ENCODE measurements at regions not wholly inside any gene's neighbourhood (a gene's known extent, or its start where the extent isn't known, plus 50 kb on each side); places are given as distances from the start of the nearest gene placed in this dataset.

GRCh38 chr13:75960538-75960994 lies 324.4 kb downstream of the LMO7 start:
- ChIA-PET CTCF (interaction anchor here (1.7 kb wide), 1 partner anchor 11 kb away, joined by 4 read pairs; no protein-coding TSS in a partner anchor), POLR2A (no interaction called here)
- no peak overlapping the region for H3K9ac ChIP-seq
- H3K79me2 ChIP-seq (ENCODE audit: insufficient read depth), result no peaks in the 10 kb centered on the region
- TF ChIP-seq YY1 (IDR thresholded peaks at IDR 0.05; ENCODE audit: low read depth) (no peak), FOXM1 (IDR thresholded peaks at IDR 0.05; ENCODE audit: low read depth) (no peak), SMC3 (IDR thresholded peaks at IDR 0.05; ENCODE audit: low read depth, low read length) (no peak), SIN3A (IDR thresholded peaks at IDR 0.05; ENCODE audit: borderline replicate concordance, low read depth, low read length) (no peak), EP300 (IDR thresholded peaks at IDR 0.05; ENCODE audit: borderline replicate concordance in 1 of 2, low read depth in 1 of 2, low read length in 1 of 2) (no peak), MXI1 (IDR thresholded peaks at IDR 0.05; ENCODE audit: low read depth, low read length) (no peak), EZH2phosphoT487 (IDR thresholded peaks at IDR 0.05; ENCODE audit: borderline replicate concordance, low read depth) (no peak), MEF2A (IDR thresholded peaks at IDR 0.05; ENCODE audit: borderline replicate concordance, low read depth) (no peak), TAF1 (IDR thresholded peaks at IDR 0.05; ENCODE audit: borderline replicate concordance, low read depth, low read length) (no peak), GATA2 (CRISPR knock-in tag; IDR thresholded peaks at IDR 0.05) (no peak), PBX3 (IDR thresholded peaks at IDR 0.05) (no peak), TCF12 (IDR thresholded peaks at IDR 0.05) (no peak), JUND (IDR thresholded peaks at IDR 0.05) (no peak), NFIC (IDR thresholded peaks at IDR 0.05; ENCODE audit: borderline replicate concordance) (no peak), ELF1 (IDR thresholded peaks at IDR 0.05) (no peak), NRF1 (IDR thresholded peaks at IDR 0.05; ENCODE audit: low read depth, low read length) (no peak), GABPA (IDR thresholded peaks at IDR 0.05; ENCODE audit: low read depth) (no peak)
- TF ChIP-seq, protein P1, sequence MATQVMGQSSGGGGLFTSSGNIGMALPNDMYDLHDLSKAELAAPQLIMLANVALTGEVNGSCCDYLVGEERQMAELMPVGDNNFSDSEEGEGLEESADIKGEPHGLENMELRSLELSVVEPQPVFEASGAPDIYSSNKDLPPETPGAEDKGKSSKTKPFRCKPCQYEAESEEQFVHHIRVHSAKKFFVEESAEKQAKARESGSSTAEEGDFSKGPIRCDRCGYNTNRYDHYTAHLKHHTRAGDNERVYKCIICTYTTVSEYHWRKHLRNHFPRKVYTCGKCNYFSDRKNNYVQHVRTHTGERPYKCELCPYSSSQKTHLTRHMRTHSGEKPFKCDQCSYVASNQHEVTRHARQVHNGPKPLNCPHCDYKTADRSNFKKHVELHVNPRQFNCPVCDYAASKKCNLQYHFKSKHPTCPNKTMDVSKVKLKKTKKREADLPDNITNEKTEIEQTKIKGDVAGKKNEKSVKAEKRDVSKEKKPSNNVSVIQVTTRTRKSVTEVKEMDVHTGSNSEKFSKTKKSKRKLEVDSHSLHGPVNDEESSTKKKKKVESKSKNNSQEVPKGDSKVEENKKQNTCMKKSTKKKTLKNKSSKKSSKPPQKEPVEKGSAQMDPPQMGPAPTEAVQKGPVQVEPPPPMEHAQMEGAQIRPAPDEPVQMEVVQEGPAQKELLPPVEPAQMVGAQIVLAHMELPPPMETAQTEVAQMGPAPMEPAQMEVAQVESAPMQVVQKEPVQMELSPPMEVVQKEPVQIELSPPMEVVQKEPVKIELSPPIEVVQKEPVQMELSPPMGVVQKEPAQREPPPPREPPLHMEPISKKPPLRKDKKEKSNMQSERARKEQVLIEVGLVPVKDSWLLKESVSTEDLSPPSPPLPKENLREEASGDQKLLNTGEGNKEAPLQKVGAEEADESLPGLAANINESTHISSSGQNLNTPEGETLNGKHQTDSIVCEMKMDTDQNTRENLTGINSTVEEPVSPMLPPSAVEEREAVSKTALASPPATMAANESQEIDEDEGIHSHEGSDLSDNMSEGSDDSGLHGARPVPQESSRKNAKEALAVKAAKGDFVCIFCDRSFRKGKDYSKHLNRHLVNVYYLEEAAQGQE (IDR thresholded peaks at IDR 0.05; ENCODE audit: low read depth, low read length), result no peak
- TF ChIP-seq, protein P2, sequence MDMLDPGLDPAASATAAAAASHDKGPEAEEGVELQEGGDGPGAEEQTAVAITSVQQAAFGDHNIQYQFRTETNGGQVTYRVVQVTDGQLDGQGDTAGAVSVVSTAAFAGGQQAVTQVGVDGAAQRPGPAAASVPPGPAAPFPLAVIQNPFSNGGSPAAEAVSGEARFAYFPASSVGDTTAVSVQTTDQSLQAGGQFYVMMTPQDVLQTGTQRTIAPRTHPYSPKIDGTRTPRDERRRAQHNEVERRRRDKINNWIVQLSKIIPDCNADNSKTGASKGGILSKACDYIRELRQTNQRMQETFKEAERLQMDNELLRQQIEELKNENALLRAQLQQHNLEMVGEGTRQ (IDR thresholded peaks at IDR 0.05; ENCODE audit: borderline replicate concordance, low read depth, low read length), result no peak
- 10% methylated on average over 1 of the region's 1 CpG for WGBS (ENCODE audit: low lambda C conversion rate)
- no peaks in the 10 kb centered on the region for H3K4me1 ChIP-seq (ENCODE audit: control insufficient read depth in 1 of 2, insufficient read depth in 2 of 2, low read depth in 1 of 2, low read length in 1 of 2)
- H3K27ac ChIP-seq (ENCODE audit: low read depth in 2 of 2, low read length in 1 of 2), result no peak overlapping the region
- H3K4me2 ChIP-seq, result no peak overlapping the region
- no peaks in the 10 kb centered on the region for H3K27me3 ChIP-seq (ENCODE audit: insufficient read depth)
- no peak overlapping the region for H3K4me3 ChIP-seq (ENCODE audit: low read depth in 2 of 2, low read length in 1 of 2)
- H3K36me3 ChIP-seq (replicated peaks in 1 of 2; ENCODE audit: control insufficient read depth in 1 of 2, insufficient read depth in 2 of 2, low read length in 1 of 2), result no peaks in the 10 kb centered on the region
- no peaks in the 10 kb centered on the region for H3K9me3 ChIP-seq
- H2AFZ ChIP-seq (ENCODE audit: low read depth), result no peak overlapping the region
- H3K9me2 ChIP-seq, result no peaks in the 10 kb centered on the region
- H4K20me1 ChIP-seq (ENCODE audit: insufficient read depth), result no peaks in the 10 kb centered on the region
- DNase-seq, result no peak
- H3F3A ChIP-seq (replicated peaks; ENCODE audit: insufficient read depth), result no peaks in the 10 kb centered on the region
